Neutrophil (primary cell): ENCODE measurements at regions not wholly inside any gene's neighbourhood (a gene's known extent, or its start where the extent isn't known, plus 50 kb on each side); places are given as distances from the start of the nearest gene placed in this dataset.
"Not testable (repeated sequence)": the region's sequence is repeated elsewhere in the genome, so short reads cannot be mapped to it uniquely, and the experiment has no call there.

Experiments used
- H3K27ac ChIP-seq: fragments of 200-600 bp; sonication (generic); 2 replicates; pipeline ENCODE4 v1.5.1; 2016; ENCODE audit warnings: mild to moderate bottlenecking, moderate library complexity
- H3K27me3 ChIP-seq: fragments of 200-600 bp; sonication (generic); 2 replicates; pipeline ENCODE4 v1.6.0; 2016; ENCODE audit warnings: mild to moderate bottlenecking
- H3K36me3 ChIP-seq: fragments of 200-600 bp; sonication (generic); 2 replicates; pipeline ENCODE4 v1.5.1; 2017
- H3K4me1 ChIP-seq, 2 experiments: fragments of 200-600 bp in 1 of 2; sonication (generic) in 1 of 2; 1 replicate in 1 of 2; 2 replicates in 1 of 2; pipeline versions ENCODE4 v1.5.1 to v1.6.1; 2013 to 2016; ENCODE audit warnings: low read depth in 1 of 2, low read length in 1 of 2, mild to moderate bottlenecking in 1 of 2, moderate library complexity in 1 of 2; ENCODE audit not compliant: control insufficient read depth in 1 of 2, insufficient read depth in 1 of 2
- H3K4me3 ChIP-seq, 2 experiments: fragments of 200-600 bp in 1 of 2; sonication (generic) in 1 of 2; 1 replicate in 1 of 2; 2 replicates in 1 of 2; pipeline ENCODE4 v1.5.1; 2013 to 2016; ENCODE audit warnings: low read depth in 1 of 2, low read length in 1 of 2, mild to moderate bottlenecking in 1 of 2, moderate library complexity in 1 of 2
- H3K9me3 ChIP-seq: fragments of 200-600 bp; sonication (generic); 2 replicates; pipeline ENCODE4 v1.5.1; 2016
- TF ChIP-seq, protein P1 (sequence below): fragments of 200-600 bp; sonication (generic); IDR thresholded peaks from 2 replicates; pipeline ENCODE4 v1.5.1; 2016; ENCODE audit warnings: antibody characterized with exemption

DNA sequence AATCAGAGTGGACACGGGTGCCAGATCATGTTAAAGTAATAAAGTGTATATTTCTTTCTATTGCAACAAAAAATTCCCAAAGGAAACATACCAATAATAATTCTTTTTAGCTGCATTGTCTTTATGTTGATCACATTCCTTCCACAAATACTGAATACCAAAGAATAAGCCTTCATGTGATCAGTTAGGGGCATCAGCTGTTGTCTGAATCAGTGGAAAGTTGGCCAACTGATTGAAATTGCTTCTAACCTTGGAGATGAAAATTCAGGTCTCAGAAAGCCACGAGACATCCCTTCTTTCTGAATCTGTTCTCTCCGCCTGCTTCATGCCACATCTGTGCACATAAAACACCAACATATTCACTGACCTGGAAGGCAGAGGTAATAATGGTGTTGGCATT, 785.2 kb downstream of the KCNA4 start:
- H3K4me1 ChIP-seq, result no peaks in the 10 kb centered on the region
- H3K27ac ChIP-seq, result no peak overlapping the region
- no peaks in the 10 kb centered on the region for H3K9me3 ChIP-seq
- H3K4me3 ChIP-seq, result no peak overlapping the region
- H3K36me3 ChIP-seq, result no peaks in the 10 kb centered on the region
- H3K27me3 ChIP-seq, result no peaks in the 10 kb centered on the region
- TF ChIP-seq, protein P1, sequence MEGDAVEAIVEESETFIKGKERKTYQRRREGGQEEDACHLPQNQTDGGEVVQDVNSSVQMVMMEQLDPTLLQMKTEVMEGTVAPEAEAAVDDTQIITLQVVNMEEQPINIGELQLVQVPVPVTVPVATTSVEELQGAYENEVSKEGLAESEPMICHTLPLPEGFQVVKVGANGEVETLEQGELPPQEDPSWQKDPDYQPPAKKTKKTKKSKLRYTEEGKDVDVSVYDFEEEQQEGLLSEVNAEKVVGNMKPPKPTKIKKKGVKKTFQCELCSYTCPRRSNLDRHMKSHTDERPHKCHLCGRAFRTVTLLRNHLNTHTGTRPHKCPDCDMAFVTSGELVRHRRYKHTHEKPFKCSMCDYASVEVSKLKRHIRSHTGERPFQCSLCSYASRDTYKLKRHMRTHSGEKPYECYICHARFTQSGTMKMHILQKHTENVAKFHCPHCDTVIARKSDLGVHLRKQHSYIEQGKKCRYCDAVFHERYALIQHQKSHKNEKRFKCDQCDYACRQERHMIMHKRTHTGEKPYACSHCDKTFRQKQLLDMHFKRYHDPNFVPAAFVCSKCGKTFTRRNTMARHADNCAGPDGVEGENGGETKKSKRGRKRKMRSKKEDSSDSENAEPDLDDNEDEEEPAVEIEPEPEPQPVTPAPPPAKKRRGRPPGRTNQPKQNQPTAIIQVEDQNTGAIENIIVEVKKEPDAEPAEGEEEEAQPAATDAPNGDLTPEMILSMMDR, result no peak

DNA sequence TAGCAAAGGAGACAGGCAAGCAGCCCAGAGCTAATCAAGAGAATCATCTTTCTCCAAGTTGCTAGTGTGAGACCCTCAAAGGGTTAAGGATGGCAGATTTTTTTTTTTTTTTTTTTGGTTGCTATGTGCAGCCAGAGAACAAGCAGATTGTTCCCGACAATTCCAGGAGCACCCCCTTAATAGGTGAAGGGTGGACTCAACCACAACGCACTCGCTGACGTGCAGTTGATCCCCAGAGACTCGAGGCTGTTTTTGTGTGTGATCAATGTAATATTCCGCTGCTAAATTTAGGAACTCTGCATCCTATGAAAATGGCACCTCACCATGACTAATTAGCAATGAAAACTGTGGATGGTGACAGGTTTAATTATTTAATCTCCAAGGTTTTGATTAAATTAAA, 789.0 kb downstream of the KCNA4 start:
- Histone ChIP-seq H3K27me3 (no peaks in the 10 kb centered on the region), H3K36me3 (no peaks in the 10 kb centered on the region), H3K4me1 (no peaks in the 10 kb centered on the region), H3K27ac (no peak overlapping the region), H3K9me3 (no peaks in the 10 kb centered on the region), H3K4me3 (no peak overlapping the region)
- TF ChIP-seq, protein P1, result no peak

DNA sequence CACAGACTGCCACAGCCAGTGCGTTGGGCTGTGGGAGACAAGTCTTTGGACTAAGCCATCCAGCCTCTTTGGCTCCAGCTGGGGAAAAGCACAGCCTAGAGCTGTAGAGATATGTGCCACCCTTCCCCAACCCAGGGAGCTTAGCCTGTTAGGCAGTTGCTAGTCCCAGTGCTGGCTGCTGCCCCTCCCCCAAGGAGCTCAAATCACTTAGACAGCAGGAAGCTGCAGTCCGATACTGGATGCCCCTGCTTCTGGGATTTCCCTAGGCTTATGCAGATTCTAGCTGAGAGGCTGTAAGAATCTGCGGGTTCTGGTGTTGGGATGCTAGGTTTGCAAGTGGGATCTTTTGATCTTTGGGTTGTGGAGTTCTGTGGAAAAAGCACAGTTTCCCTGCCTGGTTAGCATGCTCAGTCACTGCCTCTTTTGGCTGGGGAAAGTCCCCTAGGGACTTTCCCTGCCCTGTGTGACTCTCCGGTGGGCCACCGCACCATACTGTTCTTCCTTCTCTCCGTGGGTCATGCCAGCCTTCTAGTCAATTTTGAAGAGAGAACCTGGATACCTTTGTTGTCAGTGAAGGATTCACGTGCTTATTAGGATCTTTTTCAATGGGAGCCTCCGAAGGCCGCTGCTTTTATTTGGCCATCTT, 792.0 kb downstream of the KCNA4 start:
- no peaks in the 10 kb centered on the region for H3K27me3 ChIP-seq

DNA sequence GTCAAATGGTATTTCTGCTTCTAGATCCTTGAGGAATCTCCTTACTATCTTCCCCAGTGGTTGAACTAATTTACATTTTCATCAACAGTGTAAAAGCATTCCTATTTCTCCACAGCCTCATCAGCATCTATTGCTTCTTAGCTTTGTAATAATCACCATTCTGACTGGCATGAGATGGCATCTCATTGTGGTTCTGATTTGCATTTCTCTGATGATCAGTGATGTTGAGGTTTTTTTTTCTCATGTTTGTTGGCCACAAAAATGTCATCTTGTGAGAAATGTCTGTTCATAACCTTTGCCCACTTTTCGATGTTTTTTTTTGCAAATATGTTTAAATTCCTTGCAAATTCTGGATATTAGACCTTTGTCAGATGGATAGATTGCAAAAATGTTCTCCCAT, 797.3 kb downstream of the KCNA4 start:
- not testable (repeated sequence) for H3K4me3 ChIP-seq, H3K27ac ChIP-seq, H3K36me3 ChIP-seq, H3K9me3 ChIP-seq, H3K4me1 ChIP-seq, H3K27me3 ChIP-seq

More for the DNA sequence above, 792.0 kb downstream of the KCNA4 start:
- TF ChIP-seq, protein P1, result no peak
- no peak overlapping the region for H3K27ac ChIP-seq
- H3K9me3 ChIP-seq, result no peaks in the 10 kb centered on the region
- no peaks in the 10 kb centered on the region for H3K4me1 ChIP-seq
- H3K4me3 ChIP-seq, result no peak overlapping the region
- no peaks in the 10 kb centered on the region for H3K36me3 ChIP-seq

DNA sequence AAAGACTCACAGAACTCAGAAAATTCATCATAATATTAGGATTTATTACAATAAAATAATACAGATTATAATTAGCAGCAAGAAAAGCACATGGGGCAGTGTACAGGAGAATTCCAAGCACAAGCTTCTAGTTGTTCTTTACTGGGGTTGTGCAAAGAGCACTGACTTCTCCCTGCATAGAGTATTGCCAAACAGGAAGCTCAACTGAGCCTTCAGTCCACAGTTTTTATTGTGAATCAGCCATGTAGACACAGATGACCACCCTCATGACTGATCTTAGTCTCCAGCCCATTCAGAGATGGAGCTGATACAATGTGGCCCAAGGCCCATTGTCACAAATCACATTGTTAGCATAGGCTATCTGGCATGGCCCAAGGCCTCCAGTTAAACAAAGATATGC, 798.9 kb downstream of the KCNA4 start:
- Histone ChIP-seq H3K27me3 (no peaks in the 10 kb centered on the region), H3K4me1 (no peaks in the 10 kb centered on the region), H3K27ac (no peak overlapping the region), H3K4me3 (no peak overlapping the region), H3K36me3 (no peaks in the 10 kb centered on the region), H3K9me3 (peaks cover 6% of the 10 kb centered on the region)
- TF ChIP-seq, protein P1, result no peak

DNA sequence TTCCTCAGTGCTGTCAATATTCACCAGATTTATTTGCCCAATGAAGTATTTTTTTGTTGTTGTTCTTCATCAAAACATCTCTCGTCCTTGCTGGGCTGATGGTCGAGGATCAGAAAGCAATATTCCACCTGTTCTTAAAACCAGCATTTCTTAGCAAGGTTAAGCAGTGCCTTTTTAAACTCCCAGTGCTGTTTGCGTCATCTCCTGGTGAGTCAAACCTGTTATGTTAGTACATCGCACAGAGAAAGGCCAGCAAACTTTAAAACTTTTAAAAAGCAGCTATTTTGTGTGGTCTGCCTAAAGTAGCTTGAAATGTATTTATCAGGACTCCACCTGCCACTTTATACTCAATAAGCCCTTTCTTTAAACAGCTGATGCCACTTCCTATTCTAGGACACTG, 802.0 kb downstream of the KCNA4 start:
- H3K4me3 ChIP-seq, result no peak overlapping the region
- TF ChIP-seq, protein P1, result no peak
- peaks cover 6% of the 10 kb centered on the region for H3K9me3 ChIP-seq
- no peaks in the 10 kb centered on the region for H3K4me1 ChIP-seq
- no peaks in the 10 kb centered on the region for H3K36me3 ChIP-seq
- H3K27me3 ChIP-seq, result no peaks in the 10 kb centered on the region
- H3K27ac ChIP-seq, result no peak overlapping the region
